CD4-positive, alpha-beta T cell treated with Interleukin-21 for 1 hour (primary cell): ENCODE measurements at regions not wholly inside any gene's neighbourhood (a gene's known extent, or its start where the extent isn't known, plus 50 kb on each side); places are given as distances from the start of the nearest gene placed in this dataset.

ENCODE experiments used
- DNase-seq: peaks from one replicate; pipeline ENCODE4 v3.0.0-alpha.2; 2020

DNA sequence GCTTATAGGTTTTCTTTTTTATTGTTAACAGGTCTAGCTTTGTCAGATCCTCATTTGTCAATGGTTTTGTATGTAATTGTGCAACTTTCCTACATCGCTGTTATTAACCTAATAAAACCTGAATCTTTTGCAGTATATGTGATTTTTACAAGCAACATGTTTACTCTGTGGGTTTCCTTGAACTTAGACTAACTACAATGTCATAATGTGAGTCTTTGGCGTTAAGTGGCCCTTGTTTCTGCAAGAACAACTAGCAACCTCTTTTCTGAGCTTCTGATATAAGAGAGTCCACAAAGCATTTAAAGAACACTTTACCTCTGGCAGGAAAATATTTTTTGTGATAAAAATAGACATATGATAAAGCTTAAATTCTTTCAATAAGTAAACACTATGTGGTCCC lies 230.3 kb upstream of the CFAP20DC start:
- no peak for DNase-seq

DNA sequence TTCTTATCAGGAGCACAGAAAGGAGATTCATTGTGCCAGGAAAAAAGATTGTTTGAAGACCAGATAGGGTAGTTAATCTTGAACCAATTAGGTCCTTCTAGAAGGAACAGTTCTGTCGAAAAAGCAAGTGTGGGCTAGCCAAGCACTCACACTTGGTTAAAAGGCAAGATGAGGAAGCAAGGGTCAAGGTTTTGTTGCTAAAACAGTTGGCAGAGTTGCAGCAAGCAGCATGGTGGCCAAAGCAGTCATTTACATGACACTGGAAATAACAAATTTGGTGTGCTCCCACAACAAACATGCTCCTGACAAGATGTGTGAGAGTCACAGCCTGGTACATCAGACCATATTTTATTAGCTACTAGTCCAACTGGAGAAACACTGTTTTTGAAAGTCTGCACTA lies 228.0 kb upstream of the CFAP20DC start:
- no peak for DNase-seq

DNA sequence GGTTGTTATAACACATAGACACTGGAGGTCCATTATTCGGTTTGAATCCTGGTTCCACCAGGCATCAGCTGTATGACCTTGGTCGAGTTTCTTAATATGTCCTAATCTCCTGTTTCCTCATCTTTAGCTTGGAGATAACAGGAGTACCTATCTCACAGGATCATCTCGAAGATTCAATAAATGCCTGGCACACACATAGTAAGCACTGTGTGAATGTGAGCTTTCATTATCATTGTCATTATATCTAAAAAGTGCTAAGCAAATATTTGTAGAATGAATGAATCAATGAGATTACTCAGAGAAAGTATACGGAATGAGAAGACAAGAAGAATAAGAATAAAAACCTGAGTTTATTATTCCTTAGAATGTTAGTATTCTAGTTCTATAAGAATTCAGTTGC lies 227.4 kb upstream of the CFAP20DC start:
- no peak for DNase-seq

DNA sequence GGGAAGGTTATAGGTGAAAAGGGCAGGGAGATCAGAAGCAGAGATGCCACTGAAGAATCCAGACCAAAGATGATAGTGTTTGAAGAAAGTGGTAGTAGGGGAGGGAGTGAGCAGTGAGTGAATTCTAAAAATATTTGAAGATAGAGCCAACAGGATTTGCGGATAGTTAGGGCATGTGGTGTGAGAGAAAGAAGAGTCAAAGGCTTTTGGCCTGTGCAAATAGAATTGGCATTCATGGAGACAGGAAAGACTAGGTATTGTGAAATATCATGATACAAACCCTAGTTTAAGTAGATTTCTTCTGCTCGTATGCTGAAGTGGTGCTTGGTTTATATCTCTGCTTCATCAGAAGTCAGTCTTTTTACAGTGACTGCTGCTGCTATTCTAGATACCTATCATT lies 224.2 kb upstream of the CFAP20DC start:
- DNase-seq: no peak

DNA sequence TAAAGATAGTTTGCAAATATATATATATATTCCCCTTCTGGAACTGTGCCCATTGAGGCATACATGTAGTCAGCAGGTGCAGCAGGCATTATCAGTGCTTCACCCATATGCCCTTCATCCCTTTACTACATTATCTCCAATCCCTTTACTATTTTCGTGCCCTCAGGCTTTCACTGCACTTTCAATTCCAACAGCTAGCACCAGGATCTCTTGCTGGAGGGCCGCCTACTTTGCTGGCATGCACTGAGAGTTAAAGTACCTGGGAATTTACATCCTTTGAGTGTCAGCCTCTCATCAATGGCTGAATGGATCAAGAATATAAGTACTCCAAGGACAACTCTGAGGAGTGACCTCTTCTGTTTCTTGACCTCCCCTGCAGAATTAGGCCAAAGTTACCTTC lies 222.1 kb upstream of the CFAP20DC start:
- no peak for DNase-seq

DNA sequence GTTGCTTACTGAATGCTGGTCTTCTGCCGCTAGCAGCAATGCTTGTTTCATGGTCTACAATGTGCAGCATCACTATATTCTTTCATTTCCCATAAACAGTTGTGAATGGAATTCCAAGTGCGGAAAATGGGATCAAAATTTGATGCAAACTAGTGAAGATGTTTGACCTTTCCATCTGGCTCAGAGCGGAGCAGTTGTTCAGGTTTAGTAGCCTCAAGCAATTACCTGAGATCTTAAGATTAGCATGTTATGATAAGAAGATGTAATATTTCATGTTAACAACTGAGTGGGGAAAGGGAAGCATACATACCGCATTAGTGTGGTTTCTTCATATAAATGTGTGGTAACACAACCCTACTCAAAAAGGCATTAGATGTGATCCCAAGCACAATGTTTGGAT lies 221.1 kb upstream of the CFAP20DC start:
- DNase-seq: no peak

DNA sequence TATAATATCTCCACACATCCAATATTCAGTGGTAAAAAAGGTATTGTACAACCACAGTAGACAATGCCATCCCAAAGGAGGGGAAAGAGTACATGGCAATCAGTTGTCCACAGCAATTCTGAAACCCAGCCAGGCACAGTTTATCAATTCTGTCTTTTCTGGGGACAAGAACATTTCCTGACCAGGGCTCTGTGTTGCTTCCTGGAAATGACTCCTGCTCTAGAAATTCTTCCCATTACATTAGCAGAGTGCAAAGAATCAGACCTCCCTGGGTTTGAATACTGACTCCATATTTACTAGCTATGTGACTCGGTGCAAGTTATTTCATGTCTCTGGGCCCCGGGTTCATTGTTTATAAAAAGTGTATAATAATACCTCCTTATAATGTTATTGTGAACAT lies 220.4 kb upstream of the CFAP20DC start:
- DNase-seq: no peak

DNA sequence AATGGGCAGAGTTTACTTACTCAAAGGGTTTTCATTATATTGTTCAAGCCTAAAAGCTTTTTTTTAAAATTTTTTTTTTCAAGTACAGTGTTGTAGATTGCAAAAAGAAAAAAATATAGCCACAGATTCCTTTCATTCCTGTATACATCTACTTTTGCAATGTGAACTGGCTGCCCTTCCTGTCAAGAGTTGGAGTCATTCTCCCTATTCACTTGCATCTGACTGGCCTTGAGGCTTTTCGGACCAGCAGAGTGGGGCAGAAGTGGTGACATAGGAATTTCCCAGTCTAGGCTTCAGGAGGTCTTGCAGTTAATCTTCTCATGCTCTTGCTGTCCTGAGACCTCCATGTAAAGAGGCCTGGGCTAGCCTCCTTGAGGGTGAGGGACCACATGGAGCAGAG lies 218.3 kb upstream of the CFAP20DC start:
- no peak for DNase-seq

DNA sequence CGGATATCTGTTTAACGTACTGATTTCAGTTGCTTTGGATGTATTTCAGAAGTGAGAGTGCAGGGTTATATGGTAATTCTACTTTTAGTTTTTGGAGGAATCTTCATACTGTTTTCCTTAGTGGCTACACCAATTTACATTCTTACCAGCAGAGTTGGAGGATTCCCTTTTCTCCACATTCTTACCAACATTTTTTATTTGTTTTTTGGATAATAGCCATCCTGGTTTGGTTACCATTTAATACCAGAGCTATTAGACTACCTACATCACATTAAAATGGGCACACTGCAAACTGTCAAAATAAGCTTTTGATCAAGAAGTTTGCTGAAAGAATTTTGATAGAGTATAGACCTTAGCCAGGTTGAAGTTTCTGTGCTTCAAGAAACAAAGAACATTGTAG lies 217.2 kb upstream of the CFAP20DC start:
- DNase-seq: no peak

DNA sequence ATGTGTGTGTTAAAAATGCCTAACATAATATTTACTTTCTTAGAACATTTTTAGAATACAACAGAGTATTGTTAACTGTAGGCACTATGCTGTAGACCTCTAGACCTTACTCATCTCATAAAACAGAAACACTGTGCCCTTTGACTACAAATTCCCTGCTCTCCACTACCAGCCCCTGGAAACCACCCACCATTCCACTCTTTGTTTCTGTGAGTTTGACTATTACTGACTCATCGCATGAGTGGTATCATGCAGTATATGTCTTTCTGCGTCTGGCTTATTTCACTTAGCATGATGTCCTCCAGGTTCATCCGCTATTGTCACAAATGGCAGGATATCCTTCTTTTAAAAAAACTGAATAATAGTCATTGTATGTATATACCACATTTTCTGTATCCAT lies 216.7 kb upstream of the CFAP20DC start:
- DNase-seq: no peak

DNA sequence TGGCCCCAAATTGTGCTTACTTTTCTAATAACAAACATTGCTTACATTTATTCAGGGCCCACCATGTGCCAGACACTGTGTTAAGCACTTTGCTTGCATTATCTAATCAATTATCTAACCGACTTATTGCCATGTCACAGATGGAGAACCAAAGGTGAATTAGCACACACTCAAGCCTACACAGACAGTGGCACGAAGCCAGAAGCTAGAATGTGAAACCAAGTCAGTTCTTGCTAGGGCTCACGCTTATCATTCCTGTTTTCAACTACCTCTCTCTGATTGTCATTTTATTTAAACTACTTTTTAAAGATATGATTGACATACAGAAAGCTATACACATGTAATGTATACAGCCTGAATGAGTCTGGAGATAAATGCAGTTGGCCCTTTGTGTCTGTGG lies 215.7 kb upstream of the CFAP20DC start:
- no peak for DNase-seq

DNA sequence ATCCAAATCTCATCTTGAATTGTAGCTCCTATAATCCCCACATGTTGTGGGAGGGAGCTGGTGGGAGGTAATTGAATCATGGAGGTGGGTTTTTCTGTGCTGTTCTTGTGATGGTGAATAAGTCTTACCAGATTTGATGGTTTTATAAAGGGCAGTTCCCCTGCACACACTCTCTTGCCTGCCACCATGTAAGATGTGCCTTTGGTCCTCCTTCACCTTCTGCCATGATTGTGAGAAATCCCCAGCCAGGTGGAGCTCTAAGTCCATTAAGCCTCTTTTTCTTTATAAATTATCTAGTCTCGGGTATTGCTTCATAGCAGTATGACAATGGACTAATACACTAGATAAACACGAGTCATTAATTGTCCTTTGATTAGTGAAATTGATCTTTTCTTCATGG lies 214.5 kb upstream of the CFAP20DC start:
- no peak for DNase-seq

DNA sequence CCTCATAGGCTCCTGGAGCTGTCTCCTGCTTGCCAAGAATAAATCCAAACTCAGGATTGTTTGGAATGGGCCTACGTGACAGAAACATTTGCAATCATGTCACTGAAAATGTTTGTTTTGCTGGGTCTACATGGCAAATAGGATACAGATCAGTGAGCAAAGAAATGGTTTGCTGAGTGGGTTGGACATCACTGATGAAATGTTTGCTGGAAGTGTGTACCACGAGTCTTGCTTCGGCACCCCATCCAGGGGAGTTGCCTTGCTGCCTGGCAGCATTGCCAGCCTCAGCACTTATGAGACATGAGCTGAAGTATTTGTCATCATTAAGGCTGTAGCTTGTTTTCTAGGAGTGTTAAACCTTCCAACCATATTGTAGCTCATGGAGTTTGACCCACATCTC lies 213.3 kb upstream of the CFAP20DC start:
- no peak for DNase-seq

DNA sequence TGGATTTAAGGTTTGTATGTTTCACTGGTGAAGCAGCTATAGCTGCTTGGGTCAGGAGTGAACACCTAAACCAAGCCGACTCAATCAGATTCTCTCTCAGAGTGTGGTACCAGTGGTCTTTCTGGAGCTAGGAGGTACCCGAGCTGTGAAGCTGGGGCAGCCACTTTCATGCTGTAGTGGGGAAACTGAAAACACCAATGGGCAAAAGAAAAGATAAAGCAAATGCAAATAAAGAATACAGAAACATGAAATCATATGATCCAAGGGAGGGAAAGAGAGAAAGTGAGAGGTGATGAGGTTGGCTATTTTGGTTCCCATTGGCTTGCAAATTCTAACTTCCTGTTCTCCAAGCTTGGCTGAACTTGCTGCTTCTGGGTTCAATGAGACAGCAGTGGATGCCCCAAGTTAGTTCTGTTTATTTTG lies 212.3 kb upstream of the CFAP20DC start:
- DNase-seq: no peak

DNA sequence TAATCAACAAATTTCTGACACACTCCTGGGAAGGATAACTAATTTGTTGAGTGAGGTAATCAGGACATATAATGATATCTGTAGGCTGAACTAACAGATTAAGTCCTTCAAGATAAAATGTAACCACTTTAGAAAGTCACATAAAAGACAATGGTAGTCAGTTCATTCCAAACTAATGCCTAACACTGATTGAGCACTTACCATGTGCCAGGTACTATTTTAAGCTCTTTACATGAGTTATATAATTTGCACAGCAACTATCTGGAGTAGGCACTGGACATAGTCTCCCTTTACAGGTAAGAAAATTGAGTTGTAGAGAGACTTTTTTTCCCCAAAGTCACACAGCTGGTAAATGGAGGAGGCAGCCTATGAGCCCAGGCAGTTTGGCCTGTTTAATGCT lies 211.2 kb upstream of the CFAP20DC start:
- no peak for DNase-seq

DNA sequence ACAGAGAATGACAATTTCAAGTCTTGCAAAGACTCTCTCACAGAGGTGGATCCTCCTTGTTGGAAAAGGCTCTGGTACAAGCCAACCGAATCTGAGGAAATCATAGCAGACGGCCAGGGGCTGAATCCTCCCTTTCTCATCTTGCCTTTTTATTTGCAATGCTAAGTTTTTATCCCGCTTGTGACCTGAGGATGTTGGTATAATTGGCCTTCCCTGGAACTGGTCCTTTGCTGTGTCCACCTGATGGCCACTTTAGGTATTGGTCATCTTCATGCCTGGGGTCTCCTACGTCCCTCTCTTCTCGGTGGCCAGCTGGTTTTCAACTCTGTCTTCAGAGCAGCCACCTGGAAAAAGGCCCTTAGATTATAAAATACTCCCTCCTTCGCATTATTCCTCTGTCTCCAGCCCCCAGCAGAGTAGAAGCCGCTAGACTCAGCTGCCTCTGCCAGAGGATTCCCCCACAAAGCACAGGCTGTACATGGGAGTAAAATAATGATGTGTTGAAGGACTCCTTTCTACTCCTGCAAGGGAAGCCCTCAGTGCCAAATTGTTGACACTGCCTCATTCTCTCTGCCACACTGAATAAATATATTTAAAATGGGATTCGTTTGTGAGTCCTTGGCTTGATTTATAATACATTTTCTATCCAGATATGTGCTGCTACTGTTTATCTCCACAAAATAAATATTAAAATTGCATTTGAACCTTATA lies 208.9 kb upstream of the CFAP20DC start:
- DNase-seq: no peak

DNA sequence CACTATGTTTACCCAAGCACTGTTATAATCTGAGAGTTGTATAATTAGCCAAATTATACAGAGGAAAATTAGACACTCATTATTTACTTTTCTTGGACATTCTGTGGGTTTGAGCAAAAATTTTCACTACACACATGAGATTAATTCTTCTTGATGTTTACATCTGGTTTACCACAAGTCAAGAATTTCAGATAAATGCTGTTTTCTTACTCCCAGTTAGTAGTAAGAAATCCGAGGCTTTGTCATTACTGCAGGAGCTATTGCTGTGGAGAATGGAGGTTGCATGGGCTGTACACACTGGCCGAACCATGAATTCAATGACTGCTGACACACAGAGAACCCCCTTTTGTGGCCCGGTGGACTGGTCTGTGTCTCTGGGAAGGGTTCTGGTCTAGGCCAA lies 207.7 kb upstream of the CFAP20DC start:
- DNase-seq: no peak

DNA sequence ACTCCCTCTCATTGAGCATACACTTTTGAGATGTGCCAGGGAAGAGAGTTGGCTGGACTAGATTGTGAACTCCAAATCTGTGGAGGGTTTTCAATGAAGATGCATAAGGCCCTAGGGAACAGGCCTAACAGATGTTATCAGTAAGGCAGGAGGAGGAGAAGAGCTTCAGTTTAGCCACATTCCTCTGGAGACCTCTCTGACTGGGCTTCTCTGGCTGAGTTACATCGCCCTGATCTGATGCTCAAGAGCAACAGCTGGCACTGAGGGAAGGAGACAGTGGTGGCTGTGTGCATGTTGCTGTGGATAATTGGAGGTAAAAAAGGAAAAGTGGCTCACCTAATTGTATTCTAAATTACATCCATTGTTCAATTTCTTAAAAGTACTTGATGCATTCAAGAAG lies 206.4 kb upstream of the CFAP20DC start:
- DNase-seq: no peak

DNA sequence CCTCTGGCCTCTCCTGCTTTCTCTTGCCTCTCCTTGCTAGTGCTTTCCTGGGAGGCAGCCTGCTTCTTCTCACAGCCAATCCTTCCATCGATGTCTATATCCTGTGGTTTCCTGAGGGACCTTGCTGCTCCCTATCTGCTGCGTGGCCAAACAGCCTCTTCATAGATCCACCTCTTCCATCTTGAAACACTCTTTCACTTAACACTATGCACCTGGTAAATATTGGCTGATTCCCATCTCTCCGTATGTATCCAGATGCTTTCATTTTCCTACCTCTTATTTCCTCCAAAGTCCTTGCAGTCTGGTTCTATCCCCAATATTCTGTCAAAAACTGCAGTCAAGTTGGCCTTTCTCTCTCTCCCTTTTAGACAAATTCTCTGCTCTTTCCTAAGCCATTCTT lies 205.2 kb upstream of the CFAP20DC start:
- DNase-seq: no peak

DNA sequence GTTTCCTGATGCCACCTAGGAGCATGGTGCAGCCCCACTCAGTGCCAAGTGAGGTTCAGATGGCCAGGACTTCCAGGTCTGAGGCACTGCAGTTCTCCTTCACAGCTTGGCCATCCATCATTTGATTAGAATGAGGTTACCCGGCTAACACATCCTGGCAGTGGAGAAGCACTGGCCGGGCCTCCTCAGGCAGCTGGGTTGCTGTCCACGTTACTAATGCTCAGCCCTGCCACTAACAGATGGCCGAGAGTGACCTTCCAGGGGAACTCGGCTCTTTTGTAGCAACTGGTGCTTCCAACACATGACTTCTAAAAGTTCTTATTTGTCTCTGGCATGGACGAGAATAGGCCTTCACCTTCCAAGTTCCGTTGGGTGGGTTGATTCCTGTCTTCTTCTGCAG lies 204.6 kb upstream of the CFAP20DC start:
- DNase-seq: no peak

DNA sequence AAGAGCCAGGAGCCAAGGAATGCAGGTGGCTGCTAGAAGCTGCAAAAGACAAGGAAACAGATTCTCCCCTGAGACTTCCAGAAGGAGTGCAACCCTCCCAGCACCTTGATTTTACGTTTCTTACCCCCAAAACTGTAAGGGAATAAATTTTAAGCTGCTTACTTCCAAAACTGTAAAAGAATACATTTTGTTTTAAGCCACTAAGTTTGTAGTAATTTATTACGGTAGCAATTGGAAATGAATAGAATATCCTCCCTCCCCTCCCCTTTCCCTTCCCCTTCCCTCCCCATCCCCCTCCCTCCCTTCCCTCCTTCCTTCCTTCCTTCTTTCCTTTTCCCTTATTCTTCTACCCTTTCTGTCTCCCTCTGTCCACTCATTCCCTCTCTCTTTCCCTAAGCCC lies 203.7 kb upstream of the CFAP20DC start:
- DNase-seq: no peak

DNA sequence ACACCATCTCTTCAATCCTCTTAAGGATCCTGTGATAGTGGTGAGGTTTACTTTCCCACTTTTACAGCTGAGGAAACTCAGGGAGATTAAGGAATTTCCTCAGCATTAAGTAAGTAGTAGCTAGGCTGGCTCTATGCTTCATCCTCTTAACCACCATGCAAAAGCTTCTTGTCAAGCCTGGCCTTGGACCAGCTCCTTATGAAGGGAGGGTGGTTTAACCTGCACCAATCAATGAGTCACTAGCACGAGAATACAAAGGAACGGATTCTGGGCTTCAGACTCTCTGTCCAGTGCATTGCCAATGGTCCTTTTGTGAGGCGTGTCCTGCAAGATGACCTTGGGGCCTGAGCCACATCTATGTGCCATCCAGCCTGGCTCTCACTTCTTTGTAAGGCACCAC lies 202.0 kb upstream of the CFAP20DC start:
- DNase-seq: no peak

DNA sequence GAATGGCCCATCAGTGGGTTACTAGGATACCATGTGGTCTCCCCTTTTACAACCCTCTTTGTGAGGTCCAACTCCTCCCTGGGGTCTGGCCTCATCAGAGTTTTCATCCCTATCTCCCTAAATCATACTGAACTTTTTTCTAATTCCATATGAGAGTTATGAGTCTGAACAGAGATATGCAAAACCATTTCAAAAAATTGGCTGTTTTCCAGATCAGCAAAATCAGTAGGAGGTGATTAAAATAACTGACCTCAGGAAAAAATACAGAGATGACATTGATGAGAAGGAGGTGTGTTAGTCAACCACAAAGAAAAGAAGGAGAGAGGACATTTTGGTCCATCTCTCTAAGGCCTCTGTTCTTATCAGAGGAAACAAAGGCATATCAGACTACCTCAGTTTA lies 200.8 kb upstream of the CFAP20DC start:
- no peak for DNase-seq

DNA sequence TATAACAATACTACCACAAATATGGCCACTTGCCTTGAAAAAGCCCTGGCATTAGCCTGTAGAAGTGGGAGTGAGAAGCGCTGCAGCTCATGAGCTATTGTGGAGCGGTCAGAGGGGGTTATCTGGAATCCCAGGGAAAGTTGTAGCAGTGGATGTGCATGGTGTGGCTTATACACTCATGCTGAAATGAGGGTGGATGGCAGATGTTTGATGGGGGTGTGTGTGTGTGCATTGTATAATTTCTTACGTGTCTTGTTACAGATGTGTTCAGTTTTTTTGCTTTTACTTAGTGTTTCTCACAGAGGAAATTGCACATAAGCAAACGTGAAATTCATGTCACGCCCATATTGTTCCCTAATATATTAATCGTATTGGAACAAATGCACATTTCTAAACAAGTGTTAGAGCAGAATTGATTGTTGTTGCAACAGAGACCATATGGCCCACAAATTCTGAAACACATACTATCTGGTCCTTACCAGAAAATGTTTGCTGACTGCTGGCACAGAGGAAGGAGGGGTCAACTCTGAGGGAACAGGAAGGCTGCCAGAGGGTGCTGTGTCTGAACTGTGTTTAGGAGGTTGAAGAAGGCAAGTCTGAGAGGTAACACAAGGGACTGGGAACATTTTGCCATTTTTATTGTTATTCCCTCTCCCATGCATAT lies 200.0 kb upstream of the CFAP20DC start:
- no peak for DNase-seq

DNA sequence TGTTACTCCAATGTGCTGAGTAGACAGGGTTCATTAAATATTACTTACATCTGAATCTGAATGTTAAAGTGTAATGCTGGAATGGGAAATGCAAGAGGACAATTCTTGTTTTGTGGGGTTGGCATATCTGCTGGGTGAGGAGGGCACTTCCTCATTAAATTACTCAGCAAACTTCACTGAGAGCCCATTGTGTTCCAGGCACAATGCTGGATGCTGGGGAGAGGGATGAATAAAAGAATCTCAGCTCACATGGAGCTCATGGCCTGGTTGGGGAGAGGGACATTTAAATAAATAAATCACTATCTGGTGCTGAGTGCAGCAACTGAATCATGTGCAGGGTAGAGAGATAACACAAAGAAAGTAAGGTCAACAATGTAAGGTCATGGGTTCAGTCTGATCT lies 199.2 kb upstream of the CFAP20DC start:
- no peak for DNase-seq
